OCI-LY3 (cell line): ENCODE measurements at regions not wholly inside any gene's neighbourhood (a gene's known extent, or its start where the extent isn't known, plus 50 kb on each side); places are given as distances from the start of the nearest gene placed in this dataset.

Source experiments
- H2AFZ ChIP-seq: fragments of 200-600, 300-600 bp; shearing (Covaris generic); 2 replicates; pipeline ENCODE4 v1.6.0; 2014; ENCODE audit warnings: antibody characterized with exemption, low read depth, low read length
- H3K27ac ChIP-seq: fragments of 200-600, 300-600 bp; sonication (generic); 2 replicates; pipeline ENCODE4 v1.5.1; 2014; ENCODE audit warnings: mild to moderate bottlenecking, low read length, moderate library complexity, mixed read lengths
- H3K27me3 ChIP-seq: fragments of 200-600, 300-600 bp; sonication (generic); 2 replicates; pipeline ENCODE4 v1.6.1; 2014; ENCODE audit warnings: low read depth, low read length, mixed read lengths
- H3K36me3 ChIP-seq: fragments of 200-600, 300-600 bp; sonication (generic); replicated peaks from 2 replicates; pipeline ENCODE3; 2014; ENCODE audit warnings: low read depth, low read length, mixed read lengths
- H3K4me1 ChIP-seq: fragments of 300-600, 200-600 bp; sonication (generic); 2 replicates; pipeline ENCODE4 v1.6.1; 2014; ENCODE audit warnings: low read length, mixed read lengths
- H3K4me2 ChIP-seq: fragments of 200-600, 300-600 bp; sonication (generic); 2 replicates; pipeline ENCODE4 v1.6.1; 2014; ENCODE audit warnings: low read length, mixed read lengths
- H3K4me3 ChIP-seq: fragments of 300-600, 200-600 bp; sonication (generic); 2 replicates; pipeline ENCODE4 v1.5.1; 2014; ENCODE audit warnings: antibody characterized with exemption, mild to moderate bottlenecking, low read length, moderate library complexity
- H3K79me2 ChIP-seq: fragments of 300-600, 200-600 bp; shearing (Covaris generic); 2 replicates; pipeline ENCODE4 v1.6.1; 2014; ENCODE audit warnings: mild to moderate bottlenecking, low read length, mixed read lengths
- H3K9ac ChIP-seq: fragments of 300-600, 200-600 bp; shearing (Covaris generic); 2 replicates; pipeline ENCODE4 v1.6.0; 2014; ENCODE audit warnings: mild to moderate bottlenecking, low read length, moderate library complexity
- H3K9me3 ChIP-seq: fragments of 200-600, 300-600 bp; shearing (Covaris generic); 2 replicates; pipeline ENCODE4 v1.6.1; 2014; ENCODE audit warnings: low read length, mixed read lengths; ENCODE audit not compliant: insufficient read depth
- H4K20me1 ChIP-seq: fragments of 200-600, 300-600 bp; sonication (generic); 2 replicates; pipeline ENCODE4 v1.6.1; 2016; ENCODE audit warnings: low read length, mixed read lengths; ENCODE audit not compliant: insufficient read depth
- EZH2phosphoT487 ChIP-seq: fragments of 200-600 bp; shearing (Covaris generic); IDR thresholded peaks from 2 replicates; pipeline ENCODE4 v1.6.1; 2018; ENCODE audit warnings: antibody characterized with exemption, mixed run types, low read depth
- TF ChIP-seq, protein P1 (sequence below): fragments of 200-600, 300-600 bp; sonication (generic); IDR thresholded peaks from 2 replicates; pipeline ENCODE4 v1.5.1; 2014; ENCODE audit warnings: antibody characterized with exemption, low read length, low read depth

DNA sequence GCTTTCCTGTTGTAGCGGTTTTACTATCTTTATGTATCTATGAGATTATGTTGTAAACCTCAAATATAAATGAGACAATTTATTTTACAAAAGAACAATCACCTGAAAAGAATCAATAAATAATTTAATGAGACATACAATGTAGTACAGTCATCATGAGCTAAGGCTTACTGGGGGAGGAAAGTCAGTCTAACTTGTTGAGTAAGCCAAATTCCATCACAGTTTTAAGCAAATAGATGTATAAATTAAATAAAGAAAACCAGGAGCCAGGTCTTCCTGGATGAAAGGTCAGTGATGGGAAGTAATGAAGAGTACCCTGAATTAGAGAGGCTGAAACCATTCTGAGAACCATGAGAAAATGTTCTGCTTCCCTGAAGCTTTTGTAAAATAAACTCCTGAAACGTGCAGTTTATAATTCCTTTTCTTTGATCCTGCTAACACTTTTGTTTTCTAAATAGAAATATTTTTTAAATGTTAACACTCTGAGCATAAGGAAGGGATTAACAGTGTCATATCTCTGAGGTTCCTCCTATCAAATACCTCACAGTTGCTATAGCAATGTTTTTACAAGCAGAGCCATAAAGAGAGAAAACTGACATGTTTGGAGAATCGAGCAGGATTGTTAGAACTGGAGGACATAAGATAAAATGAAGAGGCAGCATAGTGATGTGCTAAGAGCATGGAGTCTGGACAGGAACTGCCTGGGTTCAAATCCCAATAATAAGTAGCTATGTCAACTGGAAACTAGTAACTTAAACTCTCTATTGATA is 444.9 kb upstream of the FOXG1 start:
- Histone ChIP-seq H3K36me3 (no peaks in the 10 kb centered on the region), H3K27me3 (no peaks in the 10 kb centered on the region), H3K27ac (no peak overlapping the region), H3K4me1 (no peaks in the 10 kb centered on the region), H3K9ac (no peak overlapping the region), H3K4me2 (no peak overlapping the region), H3K4me3 (no peak overlapping the region), H3K79me2 (no peaks in the 10 kb centered on the region), H2AFZ (no peak overlapping the region), H3K9me3 (no peaks in the 10 kb centered on the region), H4K20me1 (no peaks in the 10 kb centered on the region)
- TF ChIP-seq, protein P1, sequence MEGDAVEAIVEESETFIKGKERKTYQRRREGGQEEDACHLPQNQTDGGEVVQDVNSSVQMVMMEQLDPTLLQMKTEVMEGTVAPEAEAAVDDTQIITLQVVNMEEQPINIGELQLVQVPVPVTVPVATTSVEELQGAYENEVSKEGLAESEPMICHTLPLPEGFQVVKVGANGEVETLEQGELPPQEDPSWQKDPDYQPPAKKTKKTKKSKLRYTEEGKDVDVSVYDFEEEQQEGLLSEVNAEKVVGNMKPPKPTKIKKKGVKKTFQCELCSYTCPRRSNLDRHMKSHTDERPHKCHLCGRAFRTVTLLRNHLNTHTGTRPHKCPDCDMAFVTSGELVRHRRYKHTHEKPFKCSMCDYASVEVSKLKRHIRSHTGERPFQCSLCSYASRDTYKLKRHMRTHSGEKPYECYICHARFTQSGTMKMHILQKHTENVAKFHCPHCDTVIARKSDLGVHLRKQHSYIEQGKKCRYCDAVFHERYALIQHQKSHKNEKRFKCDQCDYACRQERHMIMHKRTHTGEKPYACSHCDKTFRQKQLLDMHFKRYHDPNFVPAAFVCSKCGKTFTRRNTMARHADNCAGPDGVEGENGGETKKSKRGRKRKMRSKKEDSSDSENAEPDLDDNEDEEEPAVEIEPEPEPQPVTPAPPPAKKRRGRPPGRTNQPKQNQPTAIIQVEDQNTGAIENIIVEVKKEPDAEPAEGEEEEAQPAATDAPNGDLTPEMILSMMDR, result no peak
- no peak for TF ChIP-seq EZH2phosphoT487

DNA sequence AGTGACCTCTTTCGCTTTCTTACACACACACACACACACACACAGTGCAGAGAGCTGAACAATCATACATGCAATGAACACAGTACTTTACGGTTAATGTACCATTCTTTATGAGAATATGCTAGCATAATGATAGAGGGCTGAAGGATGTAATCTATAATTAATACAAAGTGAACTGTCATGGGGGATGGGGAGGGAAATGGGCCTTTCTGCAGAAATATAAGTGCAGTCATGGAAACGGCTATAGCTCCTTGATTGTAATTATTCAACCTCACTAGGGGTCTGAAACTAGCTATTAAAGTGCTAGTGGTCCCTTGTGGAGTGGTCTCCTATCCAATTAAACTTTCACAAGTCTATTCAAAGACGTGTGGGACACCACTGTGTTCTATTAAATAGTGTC is 443.2 kb upstream of the FOXG1 start:
- H3K36me3 ChIP-seq, result no peaks in the 10 kb centered on the region
- no peak overlapping the region for H3K9ac ChIP-seq
- H3K4me1 ChIP-seq, result no peaks in the 10 kb centered on the region
- no peaks in the 10 kb centered on the region for H3K79me2 ChIP-seq
- H2AFZ ChIP-seq, result no peak overlapping the region
- H3K27ac ChIP-seq, result no peak overlapping the region
- H3K4me2 ChIP-seq, result no peak overlapping the region
- TF ChIP-seq, protein P1, result no peak
- TF ChIP-seq EZH2phosphoT487, result no peak
- H3K27me3 ChIP-seq, result no peaks in the 10 kb centered on the region
- H3K9me3 ChIP-seq, result no peaks in the 10 kb centered on the region
- H4K20me1 ChIP-seq, result no peaks in the 10 kb centered on the region
- no peak overlapping the region for H3K4me3 ChIP-seq

DNA sequence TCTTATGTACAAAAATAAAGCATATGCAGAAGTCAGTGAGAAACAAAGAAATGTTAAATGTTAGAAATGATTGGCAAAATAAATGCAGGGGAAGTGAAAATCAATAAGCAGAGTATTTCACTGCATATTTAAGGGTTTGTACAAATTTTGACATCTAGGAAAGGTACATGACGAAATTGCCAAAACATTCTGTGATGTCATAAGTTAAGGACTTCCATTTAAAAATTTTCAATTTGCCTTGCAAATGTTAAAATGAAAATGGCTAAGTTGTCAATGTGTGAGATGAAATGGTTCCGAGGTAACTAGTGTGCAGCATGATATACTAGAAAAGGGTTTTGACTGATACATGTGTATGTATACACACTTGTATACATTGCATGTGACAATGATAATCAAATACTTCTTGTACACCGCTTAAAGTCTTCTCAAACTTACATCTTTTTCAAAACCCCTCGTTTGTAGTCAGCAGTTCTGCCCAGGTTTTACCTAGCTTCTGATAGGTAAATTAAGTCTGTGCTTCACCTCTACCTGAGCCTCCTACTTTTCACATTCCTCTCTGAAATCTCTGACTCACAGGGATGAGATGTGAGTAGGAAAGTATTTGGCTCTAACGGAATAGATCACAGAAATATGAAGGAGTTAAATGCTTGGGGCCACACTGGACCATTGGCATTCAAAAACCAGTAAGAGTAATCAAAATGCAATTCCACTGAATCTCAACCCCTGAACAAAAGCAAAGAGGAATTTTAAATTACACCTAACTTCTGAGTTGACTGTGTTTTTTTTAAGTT is 442.4 kb upstream of the FOXG1 start:
- Histone ChIP-seq H4K20me1 (no peaks in the 10 kb centered on the region), H3K9ac (no peak overlapping the region), H3K4me1 (no peaks in the 10 kb centered on the region), H3K27me3 (no peaks in the 10 kb centered on the region), H3K4me3 (no peak overlapping the region), H3K79me2 (no peaks in the 10 kb centered on the region), H3K36me3 (no peaks in the 10 kb centered on the region), H3K4me2 (no peak overlapping the region), H3K9me3 (no peaks in the 10 kb centered on the region), H2AFZ (no peak overlapping the region), H3K27ac (no peak overlapping the region)
- TF ChIP-seq EZH2phosphoT487, result no peak
- TF ChIP-seq, protein P1, result no peak

DNA sequence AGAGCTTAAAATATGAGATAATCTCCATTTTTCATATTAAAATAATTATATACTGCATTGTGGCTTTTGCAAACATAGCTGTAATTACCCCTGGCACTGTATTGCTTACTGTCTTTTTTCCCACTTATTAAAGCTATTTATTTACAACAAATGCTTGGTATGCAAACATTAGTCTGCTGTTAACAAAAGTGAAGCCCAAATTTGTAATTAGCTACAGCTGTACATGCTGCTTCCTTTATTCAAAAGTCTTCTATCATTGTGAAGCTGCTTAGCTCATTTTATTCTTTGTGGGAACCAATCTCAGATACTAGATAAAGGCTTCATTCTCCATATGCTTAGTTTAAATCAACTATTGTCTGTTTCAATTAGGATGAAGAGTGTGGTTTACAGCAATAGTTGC is 425.8 kb upstream of the FOXG1 start:
- Histone ChIP-seq H4K20me1 (no peaks in the 10 kb centered on the region), H3K36me3 (no peaks in the 10 kb centered on the region), H3K9ac (no peak overlapping the region), H3K4me2 (no peak overlapping the region), H3K27ac (no peak overlapping the region), H3K27me3 (no peaks in the 10 kb centered on the region), H3K4me3 (no peak overlapping the region), H3K9me3 (no peaks in the 10 kb centered on the region), H2AFZ (no peak overlapping the region), H3K79me2 (no peaks in the 10 kb centered on the region), H3K4me1 (no peaks in the 10 kb centered on the region)
- TF ChIP-seq EZH2phosphoT487, result no peak
- TF ChIP-seq, protein P1, result no peak
